COR-L47 (cell line): ENCODE measurements at regions not wholly inside any gene's neighbourhood (a gene's known extent, or its start where the extent isn't known, plus 50 kb on each side); places are given as distances from the start of the nearest gene placed in this dataset.
"Not testable (repeated sequence)": the region's sequence is repeated elsewhere in the genome, so short reads cannot be mapped to it uniquely, and the experiment has no call there.

Source experiments
- DNase-seq: peaks from one replicate; lab custom pipeline; 2025; lab: John Stamatoyannopoulos, UW

DNA sequence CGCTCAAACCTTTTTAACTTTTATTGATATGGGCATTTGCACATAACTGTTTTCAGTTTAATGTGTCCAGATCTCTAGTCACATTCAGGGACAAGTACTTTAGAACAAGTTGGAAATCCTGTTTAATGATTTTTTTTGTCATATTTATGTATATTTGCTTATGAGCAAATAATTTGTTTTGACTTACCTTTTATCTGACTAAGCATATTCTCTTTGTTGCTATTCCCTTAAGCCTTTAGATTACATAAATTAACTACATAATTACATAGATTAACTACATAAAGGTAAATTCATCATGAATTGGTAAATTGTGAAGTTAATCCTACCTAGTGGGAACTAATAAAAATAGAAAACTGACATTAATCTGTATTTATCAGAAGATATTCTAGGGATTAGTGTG, 523.5 kb upstream of the MAN1A1 start:
- no peak for DNase-seq

GRCh38 chr6:119871520-119871919, 522.0 kb upstream of the MAN1A1 start:
- no peak for DNase-seq

DNA sequence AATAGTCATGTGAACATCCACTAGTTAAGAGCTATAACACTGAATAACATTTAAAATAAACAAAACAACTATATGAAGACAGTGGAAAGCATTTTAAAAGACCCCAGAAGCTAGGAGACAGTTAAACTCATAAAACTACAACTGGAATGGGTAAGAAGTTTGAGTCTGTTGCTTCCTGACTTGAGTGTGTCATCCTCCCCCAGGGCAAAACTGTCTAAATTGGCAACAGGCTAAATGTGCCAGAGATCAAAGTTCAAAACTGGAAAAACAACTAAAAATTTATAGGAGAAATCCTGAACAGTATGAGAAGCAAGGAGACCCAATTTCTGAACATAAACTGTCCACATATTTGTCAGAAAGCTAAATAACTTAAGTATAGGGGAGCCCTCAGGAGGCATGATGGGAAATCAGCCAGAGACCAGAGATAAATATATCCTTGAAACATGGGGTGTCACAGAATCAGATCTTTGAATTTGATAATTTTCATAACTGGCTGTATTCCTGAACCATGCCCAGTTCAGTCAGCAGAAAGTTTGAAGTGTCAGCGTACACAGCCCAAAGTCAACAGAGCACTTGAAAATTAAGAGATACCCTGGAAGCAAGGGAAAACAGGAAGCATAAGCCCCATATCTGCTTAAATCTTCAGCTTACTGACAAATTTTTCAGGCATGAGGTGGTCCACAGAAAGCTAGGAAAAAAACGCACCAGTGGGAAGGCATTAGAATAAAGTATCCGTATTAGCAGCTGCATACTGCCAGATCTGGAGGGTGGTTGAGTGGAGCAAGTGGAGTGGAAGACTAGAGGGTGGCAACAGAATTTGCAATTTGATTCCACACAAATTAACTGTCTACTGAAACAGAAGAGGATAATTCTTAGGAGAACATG, 516.1 kb upstream of the MAN1A1 start:
- DNase-seq, result no peak

GRCh38 chr6:119862719-119863118, 513.2 kb upstream of the MAN1A1 start:
- DNase-seq, result no peak

- no peak for DNase-seq
Observed at GRCh38 chr6:119858901-119859300, 509.3 kb upstream of the MAN1A1 start.

DNA sequence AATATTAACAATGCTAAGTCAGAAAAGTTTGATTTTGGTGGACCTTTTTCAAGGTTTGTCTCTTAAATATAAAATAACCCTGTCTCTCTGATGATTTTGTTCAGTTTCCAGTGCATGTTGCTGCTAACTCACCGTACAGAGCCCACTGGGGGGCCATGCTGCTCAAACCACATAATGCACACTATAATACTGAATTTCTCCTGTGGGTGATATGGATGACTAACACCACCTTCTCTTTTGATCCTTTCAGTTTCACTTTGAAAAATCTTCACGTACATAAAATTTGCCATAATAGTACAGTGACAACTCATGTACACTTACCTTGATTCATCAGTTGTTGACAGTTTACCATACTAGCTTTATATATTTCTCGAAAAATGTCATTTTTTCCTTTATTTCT, 506.6 kb upstream of the MAN1A1 start:
- DNase-seq, result no peak

GRCh38 chr6:119848696-119849095, 499.1 kb upstream of the MAN1A1 start:
- no peak for DNase-seq

DNA sequence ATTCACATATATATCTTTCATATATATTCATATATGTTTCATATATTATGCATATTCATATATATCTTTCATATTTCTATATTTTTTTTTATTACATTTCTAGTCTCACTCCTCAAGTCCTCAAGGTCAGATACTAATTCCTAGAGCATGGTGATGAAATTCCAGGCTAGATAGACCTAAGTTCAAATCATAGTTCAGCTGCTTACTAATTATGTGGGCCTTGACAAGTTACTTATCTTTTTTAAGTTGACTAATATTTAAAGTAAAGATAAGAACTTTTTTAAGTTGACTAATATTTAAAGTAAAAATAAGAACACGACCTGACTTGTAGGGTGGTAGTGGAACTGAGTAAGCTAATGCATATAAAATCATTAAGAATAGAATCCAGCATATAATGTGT, 495.6 kb upstream of the MAN1A1 start:
- DNase-seq, result no peak

DNA sequence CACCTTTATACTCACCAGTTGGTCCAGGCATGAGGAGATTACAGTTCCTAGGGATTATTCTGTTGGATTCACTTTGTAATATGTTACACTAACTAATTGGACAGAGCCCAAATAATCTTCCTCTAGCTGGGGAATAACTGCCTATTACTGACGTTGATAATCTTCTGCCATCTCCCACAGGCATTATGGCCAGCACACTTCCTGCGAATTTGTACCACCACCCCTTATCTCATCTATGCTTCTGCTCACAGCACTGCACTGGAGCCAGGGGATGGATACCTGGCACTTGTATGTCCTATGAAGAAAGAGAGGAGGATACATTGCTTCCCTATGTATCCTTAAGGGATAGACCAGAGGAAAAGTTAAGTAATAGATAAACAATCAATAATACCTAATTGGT, 494.8 kb upstream of the MAN1A1 start:
- no peak for DNase-seq

DNA sequence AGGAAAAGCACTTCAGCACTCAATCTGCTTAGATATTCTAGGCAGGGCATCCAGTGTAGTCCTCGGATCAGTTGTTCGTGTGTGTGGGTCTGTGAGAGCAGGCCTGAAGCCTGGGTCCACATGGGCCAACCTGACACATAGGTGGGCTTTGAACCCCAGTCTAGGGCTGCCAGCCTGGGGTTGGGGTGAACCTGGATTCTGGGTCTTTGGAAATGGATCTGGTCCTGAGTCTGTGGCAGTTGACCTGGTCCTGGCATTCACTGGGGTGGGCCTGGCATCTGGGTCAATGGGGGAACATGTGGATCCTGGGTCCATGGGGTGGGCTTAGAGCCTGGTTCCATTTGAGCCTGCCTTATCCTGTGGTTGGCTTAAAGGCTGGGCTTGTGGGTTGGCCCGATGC, 492.6 kb upstream of the MAN1A1 start:
- DNase-seq, result no peak

GRCh38 chr6:119838043-119838442, 488.5 kb upstream of the MAN1A1 start:
- DNase-seq, result no peak

DNA sequence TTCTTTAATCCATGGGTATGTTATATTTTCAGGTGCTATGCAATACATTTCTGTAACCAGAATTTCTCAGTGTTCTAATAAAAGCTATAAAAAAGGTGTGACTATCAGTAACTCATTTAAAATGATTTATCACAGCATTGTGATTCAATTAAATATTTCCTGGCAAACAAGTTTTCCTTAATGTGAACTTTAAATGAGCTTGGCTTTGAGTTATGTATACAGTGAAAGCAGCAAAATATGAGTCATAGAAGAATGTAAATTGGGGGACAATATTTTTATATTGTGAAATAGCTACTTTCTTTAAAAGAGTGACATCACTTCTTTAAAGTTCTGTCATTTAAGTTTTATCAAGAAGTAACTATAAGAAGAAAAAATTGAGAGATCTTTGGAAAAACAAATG, 484.9 kb upstream of the MAN1A1 start:
- no peak for DNase-seq

- DNase-seq, result no peak
Observed at GRCh38 chr6:119832411-119832810, 482.9 kb upstream of the MAN1A1 start.

- no peak for DNase-seq
Observed at GRCh38 chr6:119830494-119831295, 481.1 kb upstream of the MAN1A1 start.

GRCh38 chr6:119830069-119830468, 480.5 kb upstream of the MAN1A1 start:
- no peak for DNase-seq

DNA sequence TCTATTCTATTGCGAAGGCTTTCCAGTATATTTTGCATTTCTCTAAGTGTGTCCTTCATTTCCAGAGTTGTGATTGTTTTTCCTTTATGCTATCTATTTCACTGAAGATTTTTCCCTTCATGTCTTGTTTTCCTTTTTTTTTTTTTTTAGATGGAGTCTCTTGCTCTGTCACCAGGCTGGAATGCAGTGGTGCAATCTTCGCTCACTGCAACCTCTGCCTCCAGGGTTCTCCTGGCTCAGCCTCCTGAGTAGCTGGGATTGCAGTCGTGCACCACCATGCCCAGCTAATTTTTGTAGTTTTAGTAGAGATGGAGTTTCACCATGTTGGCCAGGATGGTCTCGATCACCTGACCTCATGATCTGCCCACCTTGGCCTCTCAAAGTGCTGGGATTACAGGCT, 479.9 kb upstream of the MAN1A1 start:
- not testable (repeated sequence) for DNase-seq

DNA sequence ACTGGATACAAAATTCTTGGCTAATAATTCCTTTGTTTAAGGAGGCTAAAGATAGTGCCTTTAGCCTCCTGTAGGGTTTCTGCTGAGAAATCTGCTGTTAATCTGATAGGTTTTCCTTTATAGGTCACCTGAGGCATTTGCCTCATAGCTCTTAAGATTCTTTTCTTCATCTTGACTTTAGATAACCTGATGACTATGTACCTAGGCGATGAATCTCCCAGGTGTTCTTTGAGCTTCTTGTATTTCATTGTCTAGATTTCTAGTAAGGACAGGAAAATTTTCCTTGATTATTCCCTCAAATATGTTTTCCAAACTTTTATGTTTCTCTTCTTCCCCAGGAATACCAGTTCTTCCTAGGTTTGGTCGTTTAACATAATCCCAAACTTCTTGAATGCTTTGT, 479.4 kb upstream of the MAN1A1 start:
- DNase-seq, result no peak

DNA sequence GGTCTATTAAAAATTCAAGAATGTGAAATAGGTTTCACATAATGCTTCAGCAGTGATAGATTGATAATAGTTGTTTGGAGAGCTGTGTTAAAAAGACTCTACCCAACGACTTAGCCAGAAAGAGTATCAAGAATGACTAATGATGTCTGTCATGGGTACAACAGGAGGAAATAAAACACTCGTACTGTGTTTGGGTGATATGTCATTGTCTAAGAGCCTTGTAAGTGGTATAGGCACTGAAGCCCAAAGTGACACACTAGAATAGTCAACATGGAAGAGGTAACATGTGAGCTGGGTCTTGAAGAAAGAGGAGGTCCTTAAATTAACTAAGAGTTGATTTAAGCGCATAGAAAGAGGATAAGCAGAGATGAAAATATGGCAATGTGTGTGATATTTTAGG, 471.8 kb upstream of the MAN1A1 start:
- DNase-seq, result no peak

GRCh38 chr6:119818876-119819275, 469.3 kb upstream of the MAN1A1 start:
- DNase-seq, result no peak

DNA sequence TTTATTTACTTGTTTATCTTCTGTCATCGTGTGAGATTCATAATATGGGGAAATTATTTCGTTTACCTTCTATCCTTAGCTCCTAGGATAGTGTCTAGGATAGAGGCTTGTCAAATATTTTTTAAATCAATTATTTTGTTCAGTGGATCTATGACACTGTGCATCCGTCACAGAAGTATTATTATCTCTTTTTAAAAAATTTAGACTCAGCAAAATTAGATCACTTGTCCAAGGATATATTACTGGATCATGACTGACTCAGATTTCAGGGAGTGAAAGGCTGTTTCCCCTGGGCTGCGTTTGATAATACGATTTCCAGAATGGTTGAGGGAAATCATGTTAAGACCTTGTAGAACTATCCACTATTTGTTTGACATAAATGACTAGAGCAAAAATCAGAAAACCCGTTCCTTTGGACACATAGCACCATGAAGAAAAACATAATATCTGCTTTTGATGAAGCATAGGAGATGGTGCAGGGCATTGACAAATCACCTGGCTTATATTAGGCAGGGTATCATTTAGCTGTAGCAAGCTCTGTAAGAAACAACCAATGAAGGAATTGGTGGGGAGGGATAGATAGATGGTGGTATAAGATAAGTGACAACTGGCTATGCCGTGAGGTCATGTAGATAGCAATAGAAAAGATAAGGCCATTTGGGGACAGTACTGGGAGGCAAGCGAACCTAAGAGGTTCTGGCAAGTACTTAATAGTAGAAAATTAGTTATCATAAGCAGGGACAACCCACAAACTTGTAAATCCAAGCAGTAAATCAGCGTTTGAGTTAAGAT, 465.2 kb upstream of the MAN1A1 start:
- no peak for DNase-seq

- DNase-seq, result no peak
Observed at GRCh38 chr6:119802464-119802863, 452.9 kb upstream of the MAN1A1 start.

GRCh38 chr6:119801056-119801455, 451.5 kb upstream of the MAN1A1 start:
- no peak for DNase-seq

- DNase-seq, result no peak
Observed at GRCh38 chr6:119800526-119800925, 451.0 kb upstream of the MAN1A1 start.
